Osteoblast (primary cell): ENCODE measurements at regions not wholly inside any gene's neighbourhood (a gene's known extent, or its start where the extent isn't known, plus 50 kb on each side); places are given as distances from the start of the nearest gene placed in this dataset.
"Not testable (repeated sequence)": the region's sequence is repeated elsewhere in the genome, so short reads cannot be mapped to it uniquely, and the experiment has no call there.

ENCODE experiments used
- DNase-seq: peaks from one replicate; pipeline ENCODE4 v3.0.0; 2011; ENCODE audit warnings: low spot score, mixed read lengths; ENCODE audit not compliant: insufficient read length; ENCODE audit errors: missing footprints
- H2AFZ ChIP-seq: 2 replicates; pipeline ENCODE4 v1.6.0; 2011; ENCODE audit warnings: mild to moderate bottlenecking, low read length
- H3K27ac ChIP-seq: 2 replicates; pipeline ENCODE4 v1.5.1; 2011; ENCODE audit warnings: mild to moderate bottlenecking, low read depth, low read length, moderate library complexity
- H3K27me3 ChIP-seq: 2 replicates; pipeline ENCODE4 v1.6.0; 2012; ENCODE audit warnings: mild to moderate bottlenecking, control low read depth, inconsistent platforms, low read length, moderate library complexity; ENCODE audit not compliant: insufficient read depth
- H3K36me3 ChIP-seq: 2 replicates; pipeline ENCODE4 v1.5.1; 2011; ENCODE audit warnings: mild to moderate bottlenecking, low read length, control low read depth, moderate library complexity; ENCODE audit not compliant: insufficient read depth
- H3K4me1 ChIP-seq: 2 replicates; pipeline ENCODE4 v1.5.1; 2011; ENCODE audit warnings: mild to moderate bottlenecking, low read length, control low read depth, moderate library complexity; ENCODE audit not compliant: insufficient read depth
- H3K4me2 ChIP-seq: 2 replicates; pipeline ENCODE4 v1.6.0; 2011; ENCODE audit warnings: mild to moderate bottlenecking, low read length; ENCODE audit not compliant: insufficient read depth
- H3K4me3 ChIP-seq: fragments of 200-600 bp; sonication (generic); 3 replicates; pipeline ENCODE4 v1.5.1; 2012; ENCODE audit warnings: mild to moderate bottlenecking, low read length, inconsistent platforms; ENCODE audit not compliant: insufficient read depth
- H3K79me2 ChIP-seq: 2 replicates; pipeline ENCODE4 v1.6.0; 2012; ENCODE audit warnings: mild to moderate bottlenecking, low read length, control low read depth, inconsistent platforms; ENCODE audit not compliant: insufficient read depth
- H3K9me3 ChIP-seq: 2 replicates; pipeline ENCODE4 v1.5.1; 2011; ENCODE audit warnings: low read depth, low read length, control low read depth
- H4K20me1 ChIP-seq: 2 replicates; pipeline ENCODE4 v1.6.0; 2012; ENCODE audit warnings: mild to moderate bottlenecking, low read length, control low read depth; ENCODE audit not compliant: insufficient read depth
- CTCF ChIP-seq: IDR thresholded peaks from 2 replicates; pipeline ENCODE4 v1.5.1; 2011; ENCODE audit warnings: mild to moderate bottlenecking, low read depth, low read length, moderate library complexity; ENCODE audit errors: extremely low read depth

- not testable (repeated sequence) for H3K9me3 ChIP-seq, H3K27ac ChIP-seq
- peaks cover 17% of the 10 kb centered on the region for H3K4me1 ChIP-seq
Observed at GRCh38 chr15:77889828-77890725, 187.4 kb downstream of the TBC1D2B start.

GRCh38 chr15:77889009-77889806 lies 188.3 kb downstream of the TBC1D2B start:
- Histone ChIP-seq H3K27ac (peak overlapping the region; percentile 23), H3K36me3 (no peaks in the 10 kb centered on the region), H3K9me3 (no peaks in the 10 kb centered on the region), H3K4me3 (no peak overlapping the region), H3K4me1 (peaks cover 17% of the 10 kb centered on the region), H2AFZ (peak overlapping the region; percentile 22), H3K4me2 (no peak overlapping the region), H4K20me1 (no peaks in the 10 kb centered on the region), H3K27me3 (no peaks in the 10 kb centered on the region), H3K79me2 (no peaks in the 10 kb centered on the region)
- DNase-seq = peak; percentile 77
- no peak for TF ChIP-seq CTCF

More at GRCh38 chr15:77889828-77890725, 187.4 kb downstream of the TBC1D2B start:
- not testable (repeated sequence) for H2AFZ ChIP-seq, H4K20me1 ChIP-seq, H3K36me3 ChIP-seq, H3K4me2 ChIP-seq, H3K79me2 ChIP-seq, H3K4me3 ChIP-seq, H3K27me3 ChIP-seq
- peak; percentile 42 for DNase-seq

- peaks cover 17% of the 10 kb centered on the region for H3K4me1 ChIP-seq
Observed at GRCh38 chr15:77887563-77888429, 189.7 kb downstream of the TBC1D2B start.

GRCh38 chr15:77886805-77887448 lies 190.6 kb downstream of the TBC1D2B start:
- H3K36me3 ChIP-seq = no peaks in the 10 kb centered on the region
- no peak overlapping the region for H3K4me2 ChIP-seq

More at GRCh38 chr15:77887563-77888429, 189.7 kb downstream of the TBC1D2B start:
- H2AFZ ChIP-seq, H3K4me3 ChIP-seq, H3K36me3 ChIP-seq, H3K79me2 ChIP-seq, DNase-seq, H3K27me3 ChIP-seq, H3K27ac ChIP-seq, H3K4me2 ChIP-seq, H3K9me3 ChIP-seq, H4K20me1 ChIP-seq: not testable (repeated sequence)

GRCh38 chr15:77885877-77886500 lies 191.5 kb downstream of the TBC1D2B start:
- peak; percentile 9 for DNase-seq
- Histone ChIP-seq H3K4me1 (peaks cover 15% of the 10 kb centered on the region), H2AFZ (peak overlapping the region; percentile 29)
- not testable (repeated sequence) for H3K4me2 ChIP-seq, H3K27me3 ChIP-seq, H4K20me1 ChIP-seq, H3K27ac ChIP-seq, H3K9me3 ChIP-seq, H3K36me3 ChIP-seq, H3K79me2 ChIP-seq, H3K4me3 ChIP-seq

More at GRCh38 chr15:77886805-77887448, 190.6 kb downstream of the TBC1D2B start:
- peaks cover 17% of the 10 kb centered on the region for H3K4me1 ChIP-seq
- no peak overlapping the region for H3K4me3 ChIP-seq
- no peaks in the 10 kb centered on the region for H4K20me1 ChIP-seq
- TF ChIP-seq CTCF = no peak
- DNase-seq = peak; percentile 27
- H3K27ac ChIP-seq = no peak overlapping the region
- no peaks in the 10 kb centered on the region for H3K27me3 ChIP-seq
- H3K9me3 ChIP-seq = no peaks in the 10 kb centered on the region
- H2AFZ ChIP-seq = no peak overlapping the region
- no peaks in the 10 kb centered on the region for H3K79me2 ChIP-seq

GRCh38 chr15:77883012-77883411 lies 194.5 kb downstream of the TBC1D2B start:
- H2AFZ ChIP-seq, H3K27me3 ChIP-seq, H3K9me3 ChIP-seq, H4K20me1 ChIP-seq, H3K4me2 ChIP-seq, H3K27ac ChIP-seq, DNase-seq, H3K36me3 ChIP-seq, H3K79me2 ChIP-seq, H3K4me3 ChIP-seq, H3K4me1 ChIP-seq: not testable (repeated sequence)
